Karpas-422 (cell line): ENCODE measurements at regions not wholly inside any gene's neighbourhood (a gene's known extent, or its start where the extent isn't known, plus 50 kb on each side); places are given as distances from the start of the nearest gene placed in this dataset. TPM values are rescaled to one million over a fixed set of nuclear protein-coding genes. Genes with fewer than 3 reads are reported as not detected.

ENCODE experiments used
- small RNA-seq: library from RNA; depleted of rRNA; stranded (forward); fragments of <200 nt; gene quantifications from one replicate; pipeline ENCODE3, GENCODE V24; 2014

Small RNA genes in the stretch of these regions (small RNA-seq; reads per million reads assigned to genes)
- not detected for gene RN7SL782P
